SK-N-SH treated with all-trans-retinoic acid at 6 μM for 48 hours (cell line): ENCODE measurements at regions not wholly inside any gene's neighbourhood (a gene's known extent, or its start where the extent isn't known, plus 50 kb on each side); places are given as distances from the start of the nearest gene placed in this dataset.

ENCODE experiments used
- ARNTL ChIP-seq: fragments of 450-650 bp; formaldehyde crosslinking; IDR thresholded peaks from 2 replicates; pipeline ENCODE4 v1.5.0; 2020; ENCODE audit warnings: low read depth, mild to moderate bottlenecking, moderate library complexity, borderline replicate concordance
- RARB ChIP-seq: fragments of 250-450 bp; sonication (Bioruptor Pico); IDR thresholded peaks from 2 replicates; pipeline ENCODE4 v1.8.0; 2021; ENCODE audit warnings: mild to moderate bottlenecking, moderate library complexity
- TCF4 ChIP-seq: fragments of 250-450 bp; sonication (Bioruptor Pico); IDR thresholded peaks from 2 replicates; pipeline ENCODE4 v1.8.0; 2021; ENCODE audit warnings: mild to moderate bottlenecking, moderate library complexity, borderline replicate concordance
- TOX ChIP-seq: fragments of 250-450 bp; sonication (Bioruptor Pico); IDR thresholded peaks from 2 replicates; pipeline ENCODE4 v1.8.0; 2021; ENCODE audit warnings: mild to moderate bottlenecking, moderate library complexity, borderline replicate concordance
- ZFP3 ChIP-seq: fragments of 250-450 bp; sonication (Bioruptor Pico); IDR thresholded peaks from 2 replicates; pipeline ENCODE4 v1.5.0; 2020; ENCODE audit warnings: mild to moderate bottlenecking, moderate library complexity
- TF ChIP-seq, protein P1 (sequence below): fragments of 250-450 bp; sonication (Bioruptor Pico); IDR thresholded peaks from 2 replicates; pipeline ENCODE4 v1.5.1; 2020; ENCODE audit warnings: low read depth, mild to moderate bottlenecking, moderate library complexity
- TF ChIP-seq, protein P2 (sequence below): fragments of 250-450 bp; sonication (Bioruptor Pico); IDR thresholded peaks from 2 replicates; pipeline ENCODE4 v1.8.0; 2020; ENCODE audit warnings: mild to moderate bottlenecking, moderate library complexity, borderline replicate concordance
- TF ChIP-seq, protein P3 (sequence below): fragments of 250-450 bp; sonication (Bioruptor Pico); IDR thresholded peaks from 2 replicates; pipeline ENCODE4 v1.8.0; 2021; ENCODE audit warnings: low read depth, mild to moderate bottlenecking, moderate library complexity, borderline replicate concordance

DNA sequence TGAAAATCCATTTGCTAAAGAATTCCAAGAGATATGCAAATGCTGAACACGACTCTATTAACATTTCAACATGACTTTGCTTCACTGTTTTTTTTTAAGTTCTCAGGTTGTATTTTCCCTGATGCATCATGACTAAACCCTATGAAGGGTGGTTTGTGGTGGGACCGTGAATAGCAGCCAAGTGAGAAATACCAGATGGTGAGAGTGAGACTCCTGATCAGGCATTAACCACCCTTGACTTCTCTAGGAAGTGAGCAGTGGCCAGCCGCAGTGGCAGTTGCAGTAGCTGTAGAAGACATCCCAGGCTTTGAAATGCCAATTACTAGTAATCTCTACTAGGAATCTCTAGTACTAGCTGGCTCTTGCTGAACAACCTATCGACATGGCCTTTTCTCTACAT lies 383.4 kb downstream of the FAM133A start:
- TF ChIP-seq TOX (CRISPR knock-in tag) (no peak), RARB (CRISPR knock-in tag) (no peak), TCF4 (no peak), ZFP3 (no peak), ARNTL (CRISPR knock-in tag) (no peak)
- TF ChIP-seq, protein P1, sequence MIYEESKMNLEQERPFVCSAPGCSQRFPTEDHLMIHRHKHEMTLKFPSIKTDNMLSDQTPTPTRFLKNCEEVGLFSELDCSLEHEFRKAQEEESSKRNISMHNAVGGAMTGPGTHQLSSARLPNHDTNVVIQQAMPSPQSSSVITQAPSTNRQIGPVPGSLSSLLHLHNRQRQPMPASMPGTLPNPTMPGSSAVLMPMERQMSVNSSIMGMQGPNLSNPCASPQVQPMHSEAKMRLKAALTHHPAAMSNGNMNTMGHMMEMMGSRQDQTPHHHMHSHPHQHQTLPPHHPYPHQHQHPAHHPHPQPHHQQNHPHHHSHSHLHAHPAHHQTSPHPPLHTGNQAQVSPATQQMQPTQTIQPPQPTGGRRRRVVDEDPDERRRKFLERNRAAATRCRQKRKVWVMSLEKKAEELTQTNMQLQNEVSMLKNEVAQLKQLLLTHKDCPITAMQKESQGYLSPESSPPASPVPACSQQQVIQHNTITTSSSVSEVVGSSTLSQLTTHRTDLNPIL (CRISPR knock-in tag), result no peak
- TF ChIP-seq, protein P2, sequence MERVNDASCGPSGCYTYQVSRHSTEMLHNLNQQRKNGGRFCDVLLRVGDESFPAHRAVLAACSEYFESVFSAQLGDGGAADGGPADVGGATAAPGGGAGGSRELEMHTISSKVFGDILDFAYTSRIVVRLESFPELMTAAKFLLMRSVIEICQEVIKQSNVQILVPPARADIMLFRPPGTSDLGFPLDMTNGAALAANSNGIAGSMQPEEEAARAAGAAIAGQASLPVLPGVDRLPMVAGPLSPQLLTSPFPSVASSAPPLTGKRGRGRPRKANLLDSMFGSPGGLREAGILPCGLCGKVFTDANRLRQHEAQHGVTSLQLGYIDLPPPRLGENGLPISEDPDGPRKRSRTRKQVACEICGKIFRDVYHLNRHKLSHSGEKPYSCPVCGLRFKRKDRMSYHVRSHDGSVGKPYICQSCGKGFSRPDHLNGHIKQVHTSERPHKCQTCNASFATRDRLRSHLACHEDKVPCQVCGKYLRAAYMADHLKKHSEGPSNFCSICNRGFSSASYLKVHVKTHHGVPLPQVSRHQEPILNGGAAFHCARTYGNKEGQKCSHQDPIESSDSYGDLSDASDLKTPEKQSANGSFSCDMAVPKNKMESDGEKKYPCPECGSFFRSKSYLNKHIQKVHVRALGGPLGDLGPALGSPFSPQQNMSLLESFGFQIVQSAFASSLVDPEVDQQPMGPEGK (CRISPR knock-in tag), result no peak
- TF ChIP-seq, protein P3, sequence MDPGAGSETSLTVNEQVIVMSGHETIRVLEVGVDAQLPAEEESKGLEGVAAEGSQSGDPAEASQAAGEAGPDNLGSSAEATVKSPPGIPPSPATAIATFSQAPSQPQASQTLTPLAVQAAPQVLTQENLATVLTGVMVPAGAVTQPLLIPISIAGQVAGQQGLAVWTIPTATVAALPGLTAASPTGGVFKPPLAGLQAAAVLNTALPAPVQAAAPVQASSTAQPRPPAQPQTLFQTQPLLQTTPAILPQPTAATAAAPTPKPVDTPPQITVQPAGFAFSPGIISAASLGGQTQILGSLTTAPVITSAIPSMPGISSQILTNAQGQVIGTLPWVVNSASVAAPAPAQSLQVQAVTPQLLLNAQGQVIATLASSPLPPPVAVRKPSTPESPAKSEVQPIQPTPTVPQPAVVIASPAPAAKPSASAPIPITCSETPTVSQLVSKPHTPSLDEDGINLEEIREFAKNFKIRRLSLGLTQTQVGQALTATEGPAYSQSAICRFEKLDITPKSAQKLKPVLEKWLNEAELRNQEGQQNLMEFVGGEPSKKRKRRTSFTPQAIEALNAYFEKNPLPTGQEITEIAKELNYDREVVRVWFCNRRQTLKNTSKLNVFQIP (CRISPR knock-in tag), result no peak
